ENCODE measurements at regions not wholly inside any gene's neighbourhood (a gene's known extent, or its start where the extent isn't known, plus 50 kb on each side); places are given as distances from the start of the nearest gene placed in this dataset.

DNA sequence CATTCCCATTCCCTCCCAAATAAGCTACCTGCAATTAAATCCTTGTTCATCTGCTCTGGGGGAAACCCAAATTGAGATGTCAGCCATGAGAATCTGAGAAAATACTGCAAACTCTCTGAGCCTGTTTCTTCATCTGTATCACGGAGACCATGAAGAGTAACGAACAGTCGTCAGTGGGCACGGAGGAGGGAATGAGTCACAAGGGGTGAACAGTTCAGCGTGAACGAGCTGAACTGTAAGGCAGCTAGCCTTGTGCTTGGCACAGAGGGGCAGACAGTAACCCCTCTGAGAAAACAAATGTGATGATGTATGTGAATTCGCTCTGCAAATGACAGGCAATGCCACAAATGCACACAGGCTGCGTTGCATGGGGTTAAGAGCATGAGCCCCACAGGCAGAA is 288.7 kb downstream of the FOXO1 start:
- no peak for DNase-seq (ENCODE audit: low read depth in 2 of 2, low spot score in 1 of 2)

DNA sequence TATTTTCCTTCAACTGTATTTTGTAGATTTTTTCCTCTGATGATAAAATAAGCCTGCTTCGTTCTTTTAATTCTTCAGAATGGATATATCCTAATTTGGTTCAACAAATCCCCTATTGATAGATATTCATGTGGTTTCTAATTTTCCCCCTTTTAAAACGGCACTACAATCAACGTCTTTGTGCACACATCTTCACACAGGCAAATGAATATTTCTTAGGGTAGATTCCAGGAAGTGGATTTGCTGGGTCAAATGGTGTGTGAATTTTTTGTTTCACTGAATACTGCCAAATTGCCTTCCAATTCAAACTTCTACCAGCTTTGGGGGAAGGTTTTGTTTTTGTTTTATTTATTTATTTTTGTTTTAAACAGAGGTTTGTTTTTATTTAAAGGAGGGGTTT is 287.2 kb downstream of the FOXO1 start:
- no peak for DNase-seq (ENCODE audit: low read depth in 2 of 2, low spot score in 1 of 2)

GRCh38 chr13:40379794-40380578 is 286.5 kb downstream of the FOXO1 start:
- DNase-seq (ENCODE audit: low read depth in 2 of 2, low spot score in 1 of 2), result no peak

GRCh38 chr13:40381935-40382764 is 284.3 kb downstream of the FOXO1 start:
- no peak for DNase-seq (ENCODE audit: low read depth in 2 of 2, low spot score in 1 of 2)

- no peak for DNase-seq (ENCODE audit: low read depth in 2 of 2, low spot score in 1 of 2)
These were observed 283.3 kb downstream of the FOXO1 start for GRCh38 chr13:40383132-40383531.

DNA sequence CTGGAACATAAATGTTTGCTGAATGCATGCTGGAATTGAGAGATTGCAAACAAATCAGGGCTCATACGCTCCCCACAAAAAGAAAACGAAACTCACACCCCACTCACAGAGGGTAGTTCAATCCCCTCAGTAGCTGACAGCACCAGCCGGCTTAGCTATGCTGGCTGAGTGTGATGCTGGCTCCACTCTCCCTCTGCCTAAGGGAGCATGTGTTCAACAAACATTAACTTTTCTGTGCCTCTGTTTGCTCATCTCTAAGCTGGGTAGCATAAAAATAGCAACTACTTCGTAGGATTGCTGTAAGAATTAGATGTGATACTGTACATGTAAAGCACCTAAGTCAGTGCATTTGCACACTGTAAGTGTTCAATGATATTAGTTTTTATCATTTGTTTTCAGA is 282.6 kb downstream of the FOXO1 start:
- no peak for DNase-seq (ENCODE audit: low read depth in 2 of 2, low spot score in 1 of 2)

GRCh38 chr13:40384976-40385857 is 281.2 kb downstream of the FOXO1 start:
- no peak for DNase-seq (ENCODE audit: low read depth in 2 of 2, low spot score in 1 of 2)

- no peak for DNase-seq (ENCODE audit: low read depth in 2 of 2, low spot score in 1 of 2)
These were observed 280.6 kb downstream of the FOXO1 start for GRCh38 chr13:40385858-40386180.

- no peak for DNase-seq (ENCODE audit: low read depth in 2 of 2, low spot score in 1 of 2)
These were observed 279.9 kb downstream of the FOXO1 start for GRCh38 chr13:40386586-40386985.

DNA sequence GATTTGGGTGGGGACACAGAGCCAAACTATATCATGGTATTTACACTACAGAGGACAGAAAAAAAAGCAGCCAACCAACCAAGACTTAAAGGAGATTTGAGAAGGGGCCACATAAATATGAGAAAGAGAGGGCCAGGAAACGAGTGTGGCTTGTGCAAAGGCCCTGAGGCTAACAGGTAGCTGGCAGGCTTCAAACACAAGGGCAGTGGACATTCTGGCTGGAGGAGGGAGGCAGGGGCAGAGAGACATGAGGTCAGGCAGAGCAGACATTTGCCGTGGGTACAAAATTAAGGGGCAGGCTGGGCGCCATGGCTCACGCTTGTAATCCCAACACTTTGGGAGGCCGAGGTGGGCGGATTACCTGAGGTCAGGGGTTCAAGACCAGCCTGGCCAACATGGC is 278.7 kb downstream of the FOXO1 start:
- no peak for DNase-seq (ENCODE audit: low read depth in 2 of 2, low spot score in 1 of 2)

DNA sequence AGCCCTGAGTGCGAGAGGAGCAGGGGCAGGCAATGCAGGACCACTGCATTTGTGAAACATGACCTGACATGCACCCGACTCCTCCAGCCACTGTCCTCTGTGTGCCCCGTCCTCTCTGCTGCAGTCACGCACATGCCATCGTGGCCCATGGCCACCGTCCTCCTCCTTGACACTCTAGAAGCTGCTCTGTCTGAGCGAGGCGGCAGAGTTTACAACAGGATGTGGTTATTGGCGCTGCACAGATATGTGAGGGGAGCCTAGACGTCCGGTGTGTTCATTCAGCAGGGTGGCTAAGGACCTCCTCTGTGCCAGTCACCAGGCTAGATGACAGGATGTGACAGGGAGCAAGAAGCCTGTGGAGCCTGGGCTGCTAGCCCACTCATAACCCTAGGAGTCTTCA is 277.8 kb downstream of the FOXO1 start:
- peak; percentile 53 to 65 for DNase-seq (ENCODE audit: low read depth in 2 of 2, low spot score in 1 of 2)

DNA sequence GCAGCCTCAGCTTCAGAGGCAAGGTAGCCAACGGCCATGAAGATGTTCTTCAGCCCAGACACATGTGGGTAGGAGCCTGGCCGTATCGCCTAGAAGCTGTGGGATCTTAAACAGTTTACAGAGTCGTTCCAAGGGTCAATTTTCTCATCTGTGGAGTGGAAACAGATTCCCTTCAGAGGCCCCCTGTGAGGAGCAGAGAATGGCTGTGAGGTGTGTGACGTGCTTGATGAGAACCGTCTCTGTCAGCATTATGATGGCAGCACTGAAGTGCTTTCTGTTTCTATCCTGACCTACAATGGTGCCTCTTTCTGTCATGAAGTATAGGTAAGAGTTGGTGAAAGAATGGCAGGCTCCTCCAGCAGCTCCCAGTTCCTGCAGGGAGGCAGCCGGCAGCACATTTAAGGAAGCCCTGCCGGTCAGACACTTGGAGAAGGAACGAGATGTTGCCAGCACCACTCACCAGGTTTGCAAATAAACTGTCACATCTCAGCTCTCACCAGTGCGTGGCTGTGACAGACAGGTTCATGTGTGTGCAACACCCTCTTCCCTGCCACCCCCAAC is 277.3 kb downstream of the FOXO1 start:
- no peak for DNase-seq (ENCODE audit: low read depth in 2 of 2, low spot score in 1 of 2)

- DNase-seq (ENCODE audit: low read depth in 2 of 2, low spot score in 1 of 2), result no peak
These were observed 276.0 kb downstream of the FOXO1 start for GRCh38 chr13:40390401-40390916.

GRCh38 chr13:40391788-40392187 is 274.7 kb downstream of the FOXO1 start:
- no peak for DNase-seq (ENCODE audit: low read depth in 2 of 2, low spot score in 1 of 2)

DNA sequence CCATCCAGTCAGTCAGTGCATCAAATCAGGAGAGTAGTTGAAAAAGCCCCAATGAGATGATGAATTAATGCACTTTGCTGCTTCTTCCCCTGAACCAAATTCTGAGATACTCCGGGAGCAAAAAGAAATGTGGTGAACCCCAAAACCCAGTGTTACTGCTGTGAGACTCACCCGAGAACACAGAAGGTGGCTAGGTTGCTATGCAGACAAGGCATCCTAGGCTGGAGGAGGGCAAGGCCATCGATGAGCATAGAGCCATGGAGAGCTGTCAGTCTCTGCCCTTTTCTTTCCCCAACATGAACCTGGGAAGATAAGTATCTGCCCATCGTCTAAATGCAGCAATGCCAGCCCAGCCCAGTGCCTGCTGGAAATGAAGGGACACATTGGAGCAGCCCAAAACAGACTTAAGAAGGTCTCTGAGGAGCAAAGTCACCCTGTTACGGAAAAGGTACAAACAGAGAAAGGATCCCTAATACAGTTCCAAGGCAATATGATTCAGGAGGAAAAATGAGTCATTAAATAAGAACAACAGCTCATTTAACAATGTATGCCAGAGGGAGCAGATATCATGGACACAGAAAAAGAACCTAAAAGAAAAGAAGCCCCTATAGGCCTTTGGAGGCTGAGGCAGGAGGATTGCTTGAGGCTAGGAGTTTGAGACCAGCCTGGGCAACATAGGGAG is 272.0 kb downstream of the FOXO1 start:
- DNase-seq (ENCODE audit: low read depth in 2 of 2, low spot score in 1 of 2), result no peak

DNA sequence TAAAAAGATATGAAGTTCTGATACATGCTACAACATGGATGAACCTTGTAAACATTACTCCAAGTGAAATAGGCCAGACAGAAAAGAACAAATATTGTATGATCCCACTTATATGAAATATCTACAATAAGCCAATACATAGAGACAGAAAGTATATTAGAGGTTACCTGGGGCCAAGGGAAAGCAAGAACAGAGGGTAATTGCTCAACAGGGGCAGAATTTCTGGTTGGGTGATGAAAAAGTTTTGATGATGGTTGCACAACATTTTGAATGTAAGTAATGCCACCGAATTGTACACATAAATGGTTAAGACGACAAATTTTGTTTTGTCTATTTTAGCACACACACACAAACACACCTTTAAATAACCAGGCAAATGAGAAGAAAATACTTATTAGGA is 268.4 kb downstream of the FOXO1 start:
- no peak for DNase-seq (ENCODE audit: low read depth in 2 of 2, low spot score in 1 of 2)

DNA sequence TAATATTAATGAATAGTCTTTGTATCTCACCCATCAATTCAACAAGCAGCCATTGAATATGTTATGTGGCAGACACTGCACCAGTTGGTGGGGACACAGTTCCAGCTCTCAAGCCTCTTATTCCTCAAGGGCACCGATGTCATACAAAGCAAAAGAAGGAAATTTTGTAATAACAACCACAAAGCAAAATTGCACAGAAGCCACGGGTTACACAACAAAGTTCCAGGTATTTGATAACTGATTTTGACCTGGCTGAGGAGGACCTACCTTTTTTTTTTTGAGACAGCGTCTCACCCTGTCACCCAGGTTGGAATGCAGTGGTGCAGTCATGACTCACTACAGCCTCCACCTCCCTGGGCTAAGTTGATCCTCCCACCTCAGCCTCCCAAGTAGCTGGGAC is 266.7 kb downstream of the FOXO1 start:
- no peak for DNase-seq (ENCODE audit: low read depth in 2 of 2, low spot score in 1 of 2)

- DNase-seq (ENCODE audit: low read depth in 2 of 2, low spot score in 1 of 2), result no peak
These were observed 264.3 kb downstream of the FOXO1 start for GRCh38 chr13:40401911-40402776.

DNA sequence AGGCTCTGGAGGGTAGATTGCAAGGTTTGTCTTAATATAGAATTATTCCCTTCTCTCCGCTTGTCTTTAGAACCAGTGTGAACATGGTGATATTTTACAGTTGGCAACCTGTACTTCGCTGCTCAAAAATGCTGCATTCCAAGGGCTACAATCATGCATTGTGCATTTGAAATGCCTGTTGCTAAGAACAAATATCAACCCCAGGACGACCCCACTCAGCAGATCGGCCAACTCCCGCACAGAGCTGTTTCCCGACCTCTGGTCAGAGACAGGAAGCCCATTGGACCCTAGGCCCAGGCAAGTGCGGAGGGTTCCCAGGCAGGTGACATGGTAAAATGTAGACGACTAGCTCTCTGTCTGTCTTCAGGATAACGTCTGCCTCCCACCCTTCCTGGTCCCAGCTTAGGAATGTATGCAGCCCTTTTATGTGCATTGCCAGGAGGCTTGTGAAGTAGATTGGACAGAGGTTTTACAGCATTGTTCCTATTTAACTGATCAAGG is 263.5 kb downstream of the FOXO1 start:
- no peak for DNase-seq (ENCODE audit: low read depth in 2 of 2, low spot score in 1 of 2)

Measured in stimulated activated CD8-positive, alpha-beta memory T cell treated with anti-CD3 and anti-CD28 coated beads, Interleukin-4, amount 100 ng/mL, for 1 hour (primary cell).